ENCODE measurements at regions not wholly inside any gene's neighbourhood (a gene's known extent, or its start where the extent isn't known, plus 50 kb on each side); places are given as distances from the start of the nearest gene placed in this dataset.

- TF ChIP-seq POLR2A (IDR thresholded peaks at IDR 0.05) = no peak
- no peak for TF ChIP-seq CTCF (IDR thresholded peaks at IDR 0.05)
Measured at GRCh38 chr1:117699953-117700352, 94.1 kb downstream of the TENT5C start.

All from heart left ventricle (tissue), 13 donors.